WTC11 (cell line): ENCODE measurements at regions not wholly inside any gene's neighbourhood (a gene's known extent, or its start where the extent isn't known, plus 50 kb on each side); places are given as distances from the start of the nearest gene placed in this dataset.

Source experiments
- ATAC-seq: fragments of 200-7000 bp; cut with Tn5 transposase; 2 replicates; pipeline ENCODE4 v1.10.0; 2021; ENCODE audit warnings: mild to moderate bottlenecking, moderate library complexity
- CTCF ChIA-PET: fragments of 300-600 bp; sonication (Branson Sonifier 250); formaldehyde crosslinking; loops from one replicate; lab custom pipeline; 2021; ENCODE audit warnings: antibody characterized with exemption; lab: Charles Lee
- POLR2A ChIA-PET: fragments of 350-600 bp; sonication (Branson Sonifier 250); formaldehyde crosslinking; loops from one replicate; lab custom pipeline; 2021; ENCODE audit warnings: antibody characterized with exemption; lab: Charles Lee
- DNase-seq: peaks from one replicate; pipeline ENCODE4 v3.0.0; 2021; ENCODE audit warnings: low spot score
- H3K27ac Mint-ChIP-seq: 2 replicates; pipeline ENCODE4 v1.8.0; 2021; ENCODE audit warnings: mixed read lengths
- H3K27me3 Mint-ChIP-seq: 2 replicates; pipeline ENCODE4 v1.8.0; 2021; ENCODE audit warnings: low read depth, mild to moderate bottlenecking, moderate library complexity, mixed read lengths
- H3K36me3 Mint-ChIP-seq: 2 replicates; pipeline ENCODE4 v1.8.0; 2021; ENCODE audit warnings: mixed read lengths
- H3K4me1 Mint-ChIP-seq: 2 replicates; pipeline ENCODE4 v1.8.0; 2022; ENCODE audit warnings: mixed read lengths
- H3K4me3 Mint-ChIP-seq: 2 replicates; pipeline ENCODE4 v1.8.0; 2021; ENCODE audit warnings: mild to moderate bottlenecking, moderate library complexity, mixed read lengths
- H3K9me3 Mint-ChIP-seq: 2 replicates; pipeline ENCODE4 v1.8.0; 2021; ENCODE audit warnings: mixed read lengths
- E2F4 ChIP-seq: sonication (generic); formaldehyde crosslinking; IDR thresholded peaks from 2 replicates; pipeline ENCODE4 v1.8.1; 2022; ENCODE audit warnings: low read depth, mild to moderate bottlenecking, moderate library complexity, missing genetic modification reagents, borderline replicate concordance
- EMX1 ChIP-seq: fragments of 250-450 bp; sonication (Bioruptor Pico); IDR thresholded peaks from 2 replicates; pipeline ENCODE4 v1.8.0; 2021; ENCODE audit warnings: mild to moderate bottlenecking
- ESRRA ChIP-seq: sonication (generic); formaldehyde crosslinking; IDR thresholded peaks from 2 replicates; pipeline ENCODE4 v1.8.1; 2022; ENCODE audit warnings: mild to moderate bottlenecking, missing genetic modification reagents, borderline replicate concordance
- FOXP1 ChIP-seq: sonication (generic); formaldehyde crosslinking; IDR thresholded peaks from 2 replicates; pipeline ENCODE4 v1.8.0; 2022; ENCODE audit warnings: missing genetic modification reagents, mild to moderate bottlenecking, moderate library complexity, borderline replicate concordance
- GABPB1 ChIP-seq: sonication (generic); formaldehyde crosslinking; IDR thresholded peaks from 2 replicates; pipeline ENCODE4 v1.8.1; 2023; ENCODE audit warnings: mild to moderate bottlenecking, missing genetic modification reagents
- IRF2 ChIP-seq: sonication (generic); formaldehyde crosslinking; IDR thresholded peaks from 2 replicates; pipeline ENCODE4 v1.8.0; 2022; ENCODE audit warnings: low read depth, missing genetic modification reagents, borderline replicate concordance
- JUN ChIP-seq: sonication (generic); formaldehyde crosslinking; IDR thresholded peaks from 2 replicates; pipeline ENCODE4 v1.8.0; 2023; ENCODE audit warnings: mild to moderate bottlenecking, missing genetic modification reagents
- MXD4 ChIP-seq: fragments of 250-450 bp; sonication (Bioruptor Pico); IDR thresholded peaks from 2 replicates; pipeline ENCODE4 v1.8.0; 2021; ENCODE audit warnings: mild to moderate bottlenecking, moderate library complexity, borderline replicate concordance
- NFATC4 ChIP-seq: fragments of 250-450 bp; sonication (Bioruptor Pico); IDR thresholded peaks from 2 replicates; pipeline ENCODE4 v1.9.0; 2021; ENCODE audit warnings: mild to moderate bottlenecking
- NFYB ChIP-seq: sonication (generic); formaldehyde crosslinking; conservative IDR thresholded peaks from 2 replicates; pipeline ENCODE4 v1.8.0; 2022; ENCODE audit warnings: low read depth, missing genetic modification reagents
- OVOL2 ChIP-seq: fragments of 250-450 bp; sonication (Bioruptor Pico); IDR thresholded peaks from 2 replicates; pipeline ENCODE4 v1.9.0; 2021; ENCODE audit warnings: mild to moderate bottlenecking, borderline replicate concordance
- SOX15 ChIP-seq: fragments of 250-450 bp; sonication (Bioruptor Pico); IDR thresholded peaks from 2 replicates; pipeline ENCODE4 v1.9.0; 2021; ENCODE audit warnings: mild to moderate bottlenecking
- STAT6 ChIP-seq: sonication (generic); formaldehyde crosslinking; conservative IDR thresholded peaks from 2 replicates; pipeline ENCODE4 v1.8.1; 2023; ENCODE audit warnings: mild to moderate bottlenecking, low read depth, missing genetic modification reagents, moderate library complexity
- USF1 ChIP-seq: sonication (generic); formaldehyde crosslinking; IDR thresholded peaks from 2 replicates; pipeline ENCODE4 v1.8.0; 2022; ENCODE audit warnings: mild to moderate bottlenecking, missing genetic modification reagents
- ZNF121 ChIP-seq: sonication (generic); formaldehyde crosslinking; IDR thresholded peaks from 2 replicates; pipeline ENCODE4 v1.8.0; 2023; ENCODE audit warnings: missing genetic modification reagents
- ZNF512 ChIP-seq: sonication (generic); formaldehyde crosslinking; IDR thresholded peaks from 2 replicates; pipeline ENCODE4 v1.8.1; 2022; ENCODE audit warnings: missing genetic modification reagents, borderline replicate concordance
- ZNF671 ChIP-seq: fragments of 250-450 bp; sonication (Bioruptor Pico); IDR thresholded peaks from 2 replicates; pipeline ENCODE4 v1.8.0; 2021; ENCODE audit warnings: mild to moderate bottlenecking
- TF ChIP-seq, protein P1 (sequence below): sonication (generic); formaldehyde crosslinking; IDR thresholded peaks from 2 replicates; pipeline ENCODE4 v1.8.0; 2022; ENCODE audit warnings: mild to moderate bottlenecking, missing genetic modification reagents
- TF ChIP-seq, protein P2 (sequence below): fragments of 250-450 bp; sonication (Bioruptor Pico); IDR thresholded peaks from 2 replicates; pipeline ENCODE4 v1.9.0; 2021; ENCODE audit warnings: mild to moderate bottlenecking
- TF ChIP-seq, protein P3 (sequence below): sonication (generic); formaldehyde crosslinking; IDR thresholded peaks from 2 replicates; pipeline ENCODE4 v1.8.1; 2023; ENCODE audit warnings: mild to moderate bottlenecking, missing genetic modification reagents, moderate library complexity
- TF ChIP-seq, protein P4 (sequence below): sonication (generic); formaldehyde crosslinking; IDR thresholded peaks from 2 replicates; pipeline ENCODE4 v1.8.0; 2022; ENCODE audit warnings: mild to moderate bottlenecking, missing genetic modification reagents

DNA sequence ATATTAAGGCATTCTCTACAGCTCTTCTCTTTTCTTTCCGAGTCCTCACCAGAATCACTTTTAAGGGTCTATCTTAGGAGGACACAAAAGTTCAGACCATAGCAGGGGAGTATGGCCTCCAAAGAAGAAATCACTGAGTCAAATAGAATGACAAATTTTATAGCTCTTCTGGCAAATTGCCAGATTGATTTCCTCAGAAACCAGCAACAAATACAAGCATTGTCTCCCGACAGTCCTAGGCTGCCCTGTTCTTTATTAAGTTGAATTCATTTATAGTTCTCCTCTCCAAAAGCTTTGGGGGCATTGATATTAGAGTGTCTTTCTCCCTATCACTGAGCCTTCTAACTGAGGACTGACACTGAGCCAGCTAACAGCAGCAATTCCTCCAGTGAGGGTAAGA lies 156.4 kb upstream of the FRMD6 start (continued):
- TF ChIP-seq ZNF512 (CRISPR knock-in tag) (no peak), USF1 (no peak), GABPB1 (CRISPR knock-in tag) (no peak), ZNF121 (CRISPR knock-in tag) (no peak), STAT6 (CRISPR knock-in tag) (no peak)
- TF ChIP-seq, protein P1, sequence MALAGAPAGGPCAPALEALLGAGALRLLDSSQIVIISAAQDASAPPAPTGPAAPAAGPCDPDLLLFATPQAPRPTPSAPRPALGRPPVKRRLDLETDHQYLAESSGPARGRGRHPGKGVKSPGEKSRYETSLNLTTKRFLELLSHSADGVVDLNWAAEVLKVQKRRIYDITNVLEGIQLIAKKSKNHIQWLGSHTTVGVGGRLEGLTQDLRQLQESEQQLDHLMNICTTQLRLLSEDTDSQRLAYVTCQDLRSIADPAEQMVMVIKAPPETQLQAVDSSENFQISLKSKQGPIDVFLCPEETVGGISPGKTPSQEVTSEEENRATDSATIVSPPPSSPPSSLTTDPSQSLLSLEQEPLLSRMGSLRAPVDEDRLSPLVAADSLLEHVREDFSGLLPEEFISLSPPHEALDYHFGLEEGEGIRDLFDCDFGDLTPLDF (CRISPR knock-in tag): no peak
- TF ChIP-seq, protein P2, sequence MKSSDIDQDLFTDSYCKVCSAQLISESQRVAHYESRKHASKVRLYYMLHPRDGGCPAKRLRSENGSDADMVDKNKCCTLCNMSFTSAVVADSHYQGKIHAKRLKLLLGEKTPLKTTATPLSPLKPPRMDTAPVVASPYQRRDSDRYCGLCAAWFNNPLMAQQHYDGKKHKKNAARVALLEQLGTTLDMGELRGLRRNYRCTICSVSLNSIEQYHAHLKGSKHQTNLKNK (CRISPR knock-in tag): no peak

- Mint-ChIP-seq H3K27me3 (no peaks in the 10 kb centered on the region; the same call in 1 of the 2 replicates), H3K4me3 (no peak overlapping the region), H3K36me3 (peaks cover 12% of the 10 kb centered on the region), H3K9me3 (peaks cover 66% of the 10 kb centered on the region), H3K4me1 (no peaks in the 10 kb centered on the region), H3K27ac (no peak overlapping the region)
- POLR2A ChIA-PET: no interaction called here
- ATAC-seq (no peak), DNase-seq (no peak)
- CTCF ChIA-PET: no interaction called here
- TF ChIP-seq MXD4 (CRISPR knock-in tag) (no peak), EMX1 (CRISPR knock-in tag) (no peak), JUN (CRISPR knock-in tag) (no peak), SOX15 (no peak), IRF2 (CRISPR knock-in tag) (no peak), FOXP1 (no peak), ESRRA (CRISPR knock-in tag) (no peak)
Measured at GRCh38 chr14:51498411-51499227, 153.1 kb upstream of the FRMD6 start.

DNA sequence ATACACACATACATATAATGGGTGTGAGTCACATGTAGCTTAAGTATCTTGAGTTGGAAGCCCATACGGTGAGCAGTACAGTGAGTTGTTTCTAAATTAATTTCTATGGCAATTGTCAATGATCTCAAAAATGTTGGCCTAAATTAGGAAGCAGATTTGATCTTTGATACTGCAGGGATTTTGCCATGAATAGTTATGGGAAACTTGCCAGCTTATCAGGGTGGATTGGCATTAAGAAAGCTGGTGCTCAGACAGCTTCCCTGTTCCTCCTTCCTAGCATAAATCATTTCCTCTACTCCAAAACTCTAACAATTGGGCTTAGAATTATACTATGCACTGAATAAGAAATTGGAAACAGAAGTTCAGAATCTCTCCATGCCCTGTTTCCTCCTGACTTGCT lies 150.9 kb upstream of the FRMD6 start:
- CTCF ChIA-PET: no interaction called here
- TF ChIP-seq, protein P3, sequence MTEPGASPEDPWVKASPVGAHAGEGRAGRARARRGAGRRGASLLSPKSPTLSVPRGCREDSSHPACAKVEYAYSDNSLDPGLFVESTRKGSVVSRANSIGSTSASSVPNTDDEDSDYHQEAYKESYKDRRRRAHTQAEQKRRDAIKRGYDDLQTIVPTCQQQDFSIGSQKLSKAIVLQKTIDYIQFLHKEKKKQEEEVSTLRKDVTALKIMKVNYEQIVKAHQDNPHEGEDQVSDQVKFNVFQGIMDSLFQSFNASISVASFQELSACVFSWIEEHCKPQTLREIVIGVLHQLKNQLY (CRISPR knock-in tag): no peak
- TF ChIP-seq E2F4 (CRISPR knock-in tag): no peak
- TF ChIP-seq, protein P4, sequence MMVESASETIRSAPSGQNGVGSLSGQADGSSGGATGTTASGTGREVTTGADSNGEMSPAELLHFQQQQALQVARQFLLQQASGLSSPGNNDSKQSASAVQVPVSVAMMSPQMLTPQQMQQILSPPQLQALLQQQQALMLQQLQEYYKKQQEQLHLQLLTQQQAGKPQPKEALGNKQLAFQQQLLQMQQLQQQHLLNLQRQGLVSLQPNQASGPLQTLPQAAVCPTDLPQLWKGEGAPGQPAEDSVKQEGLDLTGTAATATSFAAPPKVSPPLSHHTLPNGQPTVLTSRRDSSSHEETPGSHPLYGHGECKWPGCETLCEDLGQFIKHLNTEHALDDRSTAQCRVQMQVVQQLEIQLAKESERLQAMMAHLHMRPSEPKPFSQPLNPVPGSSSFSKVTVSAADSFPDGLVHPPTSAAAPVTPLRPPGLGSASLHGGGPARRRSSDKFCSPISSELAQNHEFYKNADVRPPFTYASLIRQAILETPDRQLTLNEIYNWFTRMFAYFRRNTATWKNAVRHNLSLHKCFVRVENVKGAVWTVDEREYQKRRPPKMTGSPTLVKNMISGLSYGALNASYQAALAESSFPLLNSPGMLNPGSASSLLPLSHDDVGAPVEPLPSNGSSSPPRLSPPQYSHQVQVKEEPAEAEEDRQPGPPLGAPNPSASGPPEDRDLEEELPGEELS (CRISPR knock-in tag): no peak
- TF ChIP-seq ZNF671 (CRISPR knock-in tag): no peak
- TF ChIP-seq EMX1 (CRISPR knock-in tag): no peak
- TF ChIP-seq, protein P1 (CRISPR knock-in tag): no peak
- TF ChIP-seq NFYB: no peak
- no peak for TF ChIP-seq OVOL2 (CRISPR knock-in tag)
- no peak for TF ChIP-seq NFATC4 (CRISPR knock-in tag)

More for the DNA sequence above, 150.9 kb upstream of the FRMD6 start:
- Mint-ChIP-seq H3K4me3 (no peak overlapping the region), H3K27me3 (no peaks in the 10 kb centered on the region), H3K4me1 (no peaks in the 10 kb centered on the region), H3K27ac (no peak overlapping the region), H3K36me3 (peaks cover 12% of the 10 kb centered on the region), H3K9me3 (peaks cover 49% of the 10 kb centered on the region)
- DNase-seq (no peak), ATAC-seq (no peak)
- POLR2A ChIA-PET: no interaction called here
